Muscle layer of duodenum (tissue), 2 donors: ENCODE measurements at regions not wholly inside any gene's neighbourhood (a gene's known extent, or its start where the extent isn't known, plus 50 kb on each side); places are given as distances from the start of the nearest gene placed in this dataset.

ENCODE experiments used
- H3K27ac ChIP-seq: one replicate; pipeline ENCODE4 v1.7.0; 2013; ENCODE audit warnings: mild to moderate bottlenecking, low read length
- H3K27me3 ChIP-seq: one replicate; pipeline ENCODE4 v1.7.0; 2013; ENCODE audit warnings: low read depth, mild to moderate bottlenecking, control low read depth, low read length
- H3K36me3 ChIP-seq, 2 donors: one replicate each; pipeline ENCODE4 v1.7.0; 2013; ENCODE audit warnings: low read length in 2 of 2, control low read depth in 1 of 2, mild to moderate bottlenecking in 1 of 2; ENCODE audit not compliant: insufficient read depth in 2 of 2, control insufficient read depth in 1 of 2
- H3K4me1 ChIP-seq, 2 donors: one replicate each; pipeline ENCODE4 v1.7.0; 2013; ENCODE audit warnings: low read length in 2 of 2, mild to moderate bottlenecking in 2 of 2, control low read depth in 1 of 2, moderate library complexity in 1 of 2; ENCODE audit not compliant: insufficient read depth in 2 of 2, control insufficient read depth in 1 of 2
- H3K4me3 ChIP-seq, 2 donors: one replicate each; pipeline ENCODE4 v1.7.0; 2013; ENCODE audit warnings: low read length in 2 of 2, low read depth in 1 of 2, mild to moderate bottlenecking in 1 of 2
- H3K9me3 ChIP-seq, 2 donors: one replicate each; pipeline ENCODE4 v1.7.0; 2013; ENCODE audit warnings: low read length in 2 of 2, control low read depth in 1 of 2, mild to moderate bottlenecking in 1 of 2; ENCODE audit not compliant: control insufficient read depth in 1 of 2
- donor health status: healthy.

DNA sequence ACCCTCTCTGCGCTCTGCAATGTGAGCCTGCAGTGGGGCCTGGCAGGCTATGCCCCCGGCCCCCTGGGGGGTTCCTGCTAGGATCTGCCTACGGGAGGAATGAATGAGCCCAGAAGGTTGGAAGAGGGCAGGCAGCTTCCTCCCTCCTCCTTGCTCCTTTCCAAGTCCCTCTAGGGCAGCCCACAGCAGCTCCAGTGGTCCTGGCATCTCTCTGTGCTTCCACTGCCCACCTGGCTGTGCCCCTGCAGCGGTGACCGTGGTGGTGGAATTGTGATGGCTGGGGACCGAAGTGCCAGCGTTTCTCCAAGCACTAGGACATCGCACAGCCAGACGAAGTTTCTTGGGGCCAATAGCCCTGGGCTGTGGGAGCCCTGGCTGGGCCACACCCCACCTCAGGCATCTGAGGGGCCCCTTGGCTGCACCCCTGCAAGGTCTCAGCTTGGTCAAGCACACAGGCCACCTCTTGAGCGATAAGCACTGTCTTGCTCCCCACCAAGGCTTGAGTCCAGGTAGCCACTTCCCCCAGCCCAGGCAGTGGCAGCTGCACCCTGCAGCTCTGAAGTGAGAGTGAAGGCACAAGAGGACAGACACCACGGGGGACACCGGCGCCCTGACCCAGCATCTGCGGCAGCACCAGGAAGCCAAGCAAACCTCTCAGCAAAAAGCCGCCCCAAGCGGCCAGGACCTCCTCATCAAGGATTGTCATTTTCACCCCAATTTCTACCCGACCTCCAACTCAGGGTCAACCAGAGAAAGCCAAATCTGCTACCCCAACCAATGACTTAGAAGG lies 346.3 kb downstream of the CTTN start:
- Histone ChIP-seq H3K4me1 (no peaks in the 10 kb centered on the region), H3K27ac (no peak overlapping the region), H3K27me3 (no peaks in the 10 kb centered on the region), H3K9me3 (peaks cover 0 to 7% of the 10 kb centered on the region in 2 donors), H3K4me3 (no peak overlapping the region), H3K36me3 (no peaks in the 10 kb centered on the region)

DNA sequence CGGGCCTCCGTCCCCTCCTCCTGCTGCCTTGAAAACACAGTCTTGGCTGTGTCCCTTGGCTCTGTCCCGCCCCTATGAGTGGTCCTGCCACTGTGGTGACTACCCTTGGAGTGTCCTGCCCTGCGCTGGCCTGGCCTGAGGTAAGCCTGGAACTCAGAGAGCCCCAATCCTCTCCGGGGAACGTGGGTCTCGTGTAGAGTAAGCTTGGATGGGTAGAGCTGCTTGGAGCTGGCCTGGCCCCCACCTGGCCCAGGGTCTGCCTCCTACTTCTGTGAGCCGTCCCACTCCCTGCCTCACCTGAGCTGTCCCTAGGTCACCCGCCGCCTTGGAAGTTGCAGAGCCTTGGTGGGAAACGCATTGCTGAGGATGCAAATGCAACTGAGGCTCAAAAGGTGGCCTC lies 347.1 kb downstream of the CTTN start:
- H3K9me3 ChIP-seq: peaks cover 5 to 15% of the 10 kb centered on the region in 2 donors
- H3K4me3 ChIP-seq: no peak overlapping the region
- H3K4me1 ChIP-seq: no peaks in the 10 kb centered on the region
- H3K27ac ChIP-seq: no peak overlapping the region
- H3K36me3 ChIP-seq: no peaks in the 10 kb centered on the region
- H3K27me3 ChIP-seq: no peaks in the 10 kb centered on the region

DNA sequence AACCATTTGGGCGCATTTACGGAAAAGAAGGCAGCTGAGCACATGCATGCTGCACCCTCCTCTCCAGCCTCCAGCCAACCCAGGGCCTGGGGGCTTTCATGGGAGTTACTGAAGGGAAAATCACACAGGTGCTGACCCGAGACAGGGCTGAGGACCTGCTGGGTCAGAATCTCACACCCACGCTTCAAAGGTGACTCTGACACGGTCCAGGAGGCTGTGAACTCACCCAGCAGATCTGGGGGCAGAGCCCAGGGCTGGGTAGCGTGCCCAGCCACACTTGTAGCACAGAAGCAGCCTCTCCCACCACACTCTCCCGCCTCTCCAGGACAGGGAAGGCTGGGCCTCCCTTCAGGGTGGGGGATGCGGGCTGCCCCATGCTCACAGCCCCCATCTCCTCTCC lies 347.6 kb downstream of the CTTN start:
- Histone ChIP-seq H3K4me1 (no peaks in the 10 kb centered on the region), H3K4me3 (no peak overlapping the region), H3K27ac (no peak overlapping the region), H3K9me3 (peaks cover 10 to 20% of the 10 kb centered on the region in 2 donors), H3K27me3 (no peaks in the 10 kb centered on the region), H3K36me3 (no peaks in the 10 kb centered on the region)

DNA sequence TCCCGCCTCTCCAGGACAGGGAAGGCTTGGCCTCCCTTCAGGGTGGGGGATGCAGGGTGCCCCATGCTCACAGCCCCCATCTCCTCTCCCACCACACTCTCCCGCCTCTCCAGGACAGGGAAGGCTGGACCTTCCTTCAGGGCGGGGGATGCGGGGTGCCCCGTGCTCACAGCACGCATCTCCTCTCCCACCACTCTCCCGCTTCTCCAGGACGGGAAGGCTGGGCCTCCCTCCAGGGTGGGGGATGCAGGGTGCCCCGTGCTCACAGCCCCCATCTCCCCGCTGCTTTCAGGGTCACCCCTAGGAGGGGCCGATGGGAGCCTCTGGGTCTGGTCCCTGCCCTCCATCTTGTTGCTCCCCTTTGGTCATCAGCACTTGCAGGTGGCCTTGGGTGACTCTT lies 348.0 kb downstream of the CTTN start:
- peaks cover 14 to 22% of the 10 kb centered on the region in 2 donors for H3K9me3 ChIP-seq
- no peak overlapping the region for H3K4me3 ChIP-seq
- H3K27ac ChIP-seq: no peak overlapping the region
- no peaks in the 10 kb centered on the region for H3K36me3 ChIP-seq
- no peaks in the 10 kb centered on the region for H3K27me3 ChIP-seq
- no peaks in the 10 kb centered on the region for H3K4me1 ChIP-seq

DNA sequence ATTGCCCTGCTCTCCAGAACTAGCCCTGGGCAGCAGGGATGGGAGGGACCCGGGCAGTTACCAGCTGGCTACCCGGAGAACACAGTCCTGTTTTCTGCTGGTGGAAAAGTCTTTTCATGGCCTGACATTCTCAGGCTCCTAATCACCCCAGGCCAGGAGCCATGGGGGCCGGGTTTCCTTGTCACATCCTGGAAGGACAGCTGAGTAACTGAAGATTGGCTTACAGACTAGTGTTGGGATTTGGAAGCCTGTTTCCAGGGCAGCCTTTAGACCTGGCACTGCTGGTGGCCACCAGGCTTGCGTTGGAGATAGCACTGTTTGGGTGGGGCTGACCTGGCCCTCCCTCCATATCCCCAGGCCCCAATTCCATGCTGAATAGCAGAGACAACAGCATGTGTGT lies 349.0 kb downstream of the CTTN start:
- H3K27ac ChIP-seq: no peak overlapping the region
- H3K4me1 ChIP-seq: no peaks in the 10 kb centered on the region
- H3K27me3 ChIP-seq: no peaks in the 10 kb centered on the region
- no peak overlapping the region for H3K4me3 ChIP-seq
- H3K36me3 ChIP-seq: no peaks in the 10 kb centered on the region
- H3K9me3 ChIP-seq: peaks cover 16 to 22% of the 10 kb centered on the region in 2 donors

DNA sequence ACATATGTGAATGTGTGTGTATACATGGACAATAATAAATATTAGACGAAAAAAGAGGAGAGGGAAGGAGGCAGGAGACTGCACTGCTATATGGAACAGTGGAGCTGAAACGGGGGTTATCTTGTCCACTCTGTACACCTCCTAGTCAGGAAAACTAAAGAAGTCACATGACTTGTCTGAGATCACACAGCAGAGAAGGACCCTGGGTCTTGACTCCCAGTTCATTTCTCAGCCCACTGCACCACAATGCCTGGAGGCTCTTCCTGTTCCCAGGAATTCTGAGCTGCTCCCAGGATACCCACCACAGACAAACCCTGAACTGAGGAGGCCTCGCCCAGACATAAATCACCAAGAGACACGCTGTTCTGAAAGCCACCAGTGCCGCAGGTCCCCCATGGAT lies 349.6 kb downstream of the CTTN start:
- Histone ChIP-seq H3K4me3 (no peak overlapping the region), H3K4me1 (no peaks in the 10 kb centered on the region), H3K36me3 (no peaks in the 10 kb centered on the region), H3K27me3 (no peaks in the 10 kb centered on the region), H3K27ac (no peak overlapping the region), H3K9me3 (peaks cover 16 to 22% of the 10 kb centered on the region in 2 donors)

DNA sequence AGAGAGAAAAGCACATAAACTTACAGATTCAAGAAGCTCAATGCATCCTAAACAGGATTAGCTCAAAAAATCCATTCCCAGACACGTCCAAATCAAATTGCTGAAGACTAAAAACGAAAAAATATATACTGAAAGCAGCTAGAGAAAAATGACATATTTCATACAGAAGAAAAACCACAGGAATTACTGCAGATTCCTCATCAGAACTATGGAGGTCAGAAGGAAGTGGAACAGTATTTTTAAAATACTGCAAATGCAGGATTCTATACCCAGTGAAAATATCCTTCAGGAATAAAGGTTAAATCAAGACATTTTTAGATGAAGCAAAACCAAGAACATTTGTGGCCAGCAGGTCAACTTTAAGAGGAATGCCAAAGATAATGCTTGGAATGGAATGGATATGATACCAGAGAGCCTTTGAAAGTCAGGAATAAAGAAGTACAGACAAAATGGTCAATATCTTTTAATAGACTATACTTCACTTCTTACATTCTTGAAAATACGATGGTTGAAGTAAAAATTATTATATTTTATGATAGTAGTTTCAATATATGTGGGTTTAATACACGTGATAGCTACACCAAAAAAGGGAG lies 352.9 kb downstream of the CTTN start:
- H3K36me3 ChIP-seq: no peaks in the 10 kb centered on the region
- H3K27ac ChIP-seq: no peak overlapping the region
- H3K4me3 ChIP-seq: no peak overlapping the region
- peaks cover 0 to 7% of the 10 kb centered on the region in 2 donors for H3K4me1 ChIP-seq
- peaks cover 16 to 22% of the 10 kb centered on the region in 2 donors for H3K9me3 ChIP-seq
- no peaks in the 10 kb centered on the region for H3K27me3 ChIP-seq

DNA sequence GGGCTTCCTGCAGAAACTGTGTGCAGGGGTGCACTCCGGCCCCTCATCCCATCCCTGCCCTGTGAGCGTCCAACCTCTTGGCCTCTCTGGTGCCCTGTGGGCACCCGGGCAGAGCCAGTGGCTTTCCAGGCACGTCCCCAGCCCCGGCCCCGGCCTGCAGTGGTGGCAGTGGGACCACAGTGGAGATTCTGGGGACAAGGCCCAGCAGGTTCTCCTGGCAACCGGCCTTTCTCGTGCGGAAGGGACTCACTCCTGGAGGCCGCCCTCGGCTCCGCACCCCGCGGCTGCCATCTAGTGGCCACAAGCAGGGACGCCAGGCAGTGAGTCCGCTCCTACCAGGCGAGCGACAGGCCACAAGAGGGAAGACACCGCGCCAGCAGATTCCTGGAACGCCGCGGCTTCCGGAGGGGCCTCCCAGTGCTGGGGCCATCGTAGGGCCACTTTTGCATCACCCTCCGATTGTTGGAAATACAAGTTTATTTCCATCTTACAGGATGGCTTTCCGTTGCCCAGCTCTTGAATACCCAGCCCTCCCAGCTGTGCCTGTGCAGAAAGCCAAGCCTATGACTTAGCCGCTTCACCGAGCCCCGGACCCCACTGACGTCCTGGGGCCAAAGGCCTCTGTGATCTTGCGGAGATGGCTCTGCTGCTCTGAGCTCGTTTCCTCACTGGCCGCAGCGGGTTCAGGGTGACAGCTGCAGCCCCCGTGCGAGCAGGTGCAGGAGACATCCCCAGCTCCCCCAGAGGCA lies 357.3 kb downstream of the CTTN start:
- no peak overlapping the region for H3K27ac ChIP-seq

DNA sequence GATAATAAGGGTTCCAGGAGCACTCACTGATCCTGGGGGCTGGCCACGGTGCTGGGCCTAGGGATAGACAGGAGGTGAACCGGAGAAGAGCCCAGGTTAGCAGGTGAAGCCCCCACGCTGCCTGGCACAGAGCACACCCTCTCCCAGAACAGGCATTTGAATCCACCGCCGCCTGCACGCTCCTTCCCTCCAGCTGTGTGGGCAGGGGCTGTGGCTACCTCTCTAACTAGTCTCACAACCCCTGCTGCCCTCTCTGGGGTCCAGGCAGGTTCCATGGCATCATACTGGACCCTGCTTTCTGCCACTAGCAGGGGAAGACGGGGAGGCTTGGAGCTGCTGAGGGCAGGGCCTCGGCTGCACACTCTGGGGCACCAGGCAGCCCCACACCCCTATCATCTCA lies 358.0 kb downstream of the CTTN start:
- H3K27ac ChIP-seq: no peak overlapping the region
- H3K27me3 ChIP-seq: no peaks in the 10 kb centered on the region

More for the DNA sequence above, 357.3 kb downstream of the CTTN start:
- Histone ChIP-seq H3K4me3 (no peak overlapping the region), H3K27me3 (no peaks in the 10 kb centered on the region), H3K4me1 (peaks cover 0 to 7% of the 10 kb centered on the region in 2 donors), H3K36me3 (no peaks in the 10 kb centered on the region), H3K9me3 (peaks cover 7 to 10% of the 10 kb centered on the region in 2 donors)

DNA sequence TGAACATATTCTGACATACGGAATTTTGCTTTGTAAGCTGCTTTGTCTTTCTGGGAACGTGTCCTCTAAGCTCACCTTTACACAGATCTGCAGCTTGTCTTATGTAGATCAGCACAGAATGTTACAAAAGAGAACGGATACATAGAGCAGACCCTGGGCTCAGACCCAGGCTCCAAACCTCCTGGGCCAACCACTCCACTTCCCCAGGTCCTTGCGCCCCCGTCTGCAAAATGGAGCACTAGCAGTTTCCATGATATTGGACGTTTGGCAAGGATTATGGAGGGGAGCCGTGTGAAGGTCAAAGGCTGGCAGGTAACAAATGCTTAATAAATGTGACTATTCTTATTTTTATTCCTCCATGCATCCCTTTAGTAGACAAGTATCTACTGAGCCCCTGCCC lies 358.4 kb downstream of the CTTN start:
- peaks cover 0 to 6% of the 10 kb centered on the region in 2 donors for H3K9me3 ChIP-seq
- H3K27me3 ChIP-seq: no peaks in the 10 kb centered on the region
- H3K4me1 ChIP-seq: peaks cover 0 to 7% of the 10 kb centered on the region in 2 donors
- H3K36me3 ChIP-seq: no peaks in the 10 kb centered on the region
- no peak overlapping the region for H3K4me3 ChIP-seq
- no peak overlapping the region for H3K27ac ChIP-seq

More for the DNA sequence above, 358.0 kb downstream of the CTTN start:
- Histone ChIP-seq H3K9me3 (peaks cover 3 to 4% of the 10 kb centered on the region in 2 donors), H3K4me3 (no peak overlapping the region), H3K36me3 (no peaks in the 10 kb centered on the region), H3K4me1 (peaks cover 0 to 7% of the 10 kb centered on the region in 2 donors)

DNA sequence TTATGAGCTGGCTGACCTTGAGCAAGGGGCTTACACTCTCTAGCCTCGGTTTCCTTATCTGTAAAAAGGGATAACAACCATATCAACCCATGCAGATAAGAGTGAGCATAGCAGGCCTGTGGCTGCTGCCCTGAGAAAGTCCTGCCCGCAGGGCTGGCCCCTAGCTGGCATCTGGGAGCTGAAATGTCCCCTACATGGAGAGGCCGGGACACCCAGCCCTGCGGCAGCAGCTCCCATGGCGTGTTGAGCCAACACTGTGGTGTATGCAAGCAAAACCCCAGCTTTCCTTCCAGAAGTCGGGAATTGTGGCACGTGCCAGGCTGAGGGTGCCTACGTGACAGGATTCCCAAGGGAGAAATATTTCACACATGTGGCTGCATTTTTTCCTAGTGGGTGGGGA lies 358.9 kb downstream of the CTTN start:
- Histone ChIP-seq H3K4me1 (peaks cover 0 to 7% of the 10 kb centered on the region in 2 donors), H3K4me3 (no peak overlapping the region), H3K36me3 (no peaks in the 10 kb centered on the region), H3K9me3 (peaks cover 0 to 6% of the 10 kb centered on the region in 2 donors), H3K27me3 (no peaks in the 10 kb centered on the region), H3K27ac (no peak overlapping the region)
